Mesodermal cell (in vitro differentiated cells): ENCODE measurements at regions not wholly inside any gene's neighbourhood (a gene's known extent, or its start where the extent isn't known, plus 50 kb on each side); places are given as distances from the start of the nearest gene placed in this dataset.

Experiments used
- H3K27ac ChIP-seq: 2 replicates; pipeline ENCODE4 v1.7.0; 2013; ENCODE audit warnings: mild to moderate bottlenecking, low read depth, low read length, moderate library complexity; ENCODE audit not compliant: severe bottlenecking
- H3K36me3 ChIP-seq: 2 replicates; pipeline ENCODE4 v1.7.1; 2013; ENCODE audit warnings: mild to moderate bottlenecking, low read length, moderate library complexity; ENCODE audit not compliant: control insufficient read depth, insufficient read depth
- H3K4me1 ChIP-seq: one replicate; pipeline ENCODE4 v1.7.1; 2013; ENCODE audit warnings: mild to moderate bottlenecking, low read length; ENCODE audit not compliant: insufficient read depth, control insufficient read depth, poor library complexity, severe bottlenecking
- H3K4me3 ChIP-seq: 2 replicates; pipeline ENCODE4 v1.7.0; 2013; ENCODE audit warnings: low read length, control low read depth, mild to moderate bottlenecking; ENCODE audit not compliant: insufficient read depth, poor library complexity, severe bottlenecking; ENCODE audit errors: extremely low read depth
- H3K9me3 ChIP-seq: 2 replicates; pipeline ENCODE4 v1.7.1; 2013; ENCODE audit warnings: mild to moderate bottlenecking, low read length, moderate library complexity; ENCODE audit not compliant: control insufficient read depth
- WGBS, 2 experiments: methylation state at CpG; one replicate each; pipeline ENCODE4 v1.1.5; 2013; ENCODE audit warnings: missing lambda C conversion rate in 2 of 2; ENCODE audit not compliant: insufficient coverage in 2 of 2; 5-methylcytosine and 5-hydroxymethylcytosine counted together

DNA sequence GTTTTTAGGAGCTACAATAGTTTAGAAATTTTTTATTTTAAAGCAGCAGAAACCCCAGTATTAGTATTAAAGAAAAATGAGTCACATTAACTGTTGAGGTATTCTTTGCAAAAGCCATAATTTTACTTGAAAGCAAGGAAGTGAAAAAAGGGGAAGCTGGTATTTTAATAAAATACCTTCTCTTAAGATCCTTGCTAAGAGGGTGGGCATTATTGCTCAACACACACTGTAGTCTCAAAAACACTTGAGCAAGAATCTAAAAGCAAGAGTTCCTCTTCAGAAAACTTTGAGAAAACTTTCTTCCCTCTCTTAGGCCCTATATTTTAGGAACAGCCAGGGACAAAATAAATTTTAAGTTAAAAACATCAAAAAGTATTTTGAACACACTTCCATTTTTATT lies 259.4 kb upstream of the DIAPH2 start:
- peaks cover 3% of the 10 kb centered on the region for H3K4me1 ChIP-seq
- no peaks in the 10 kb centered on the region for H3K36me3 ChIP-seq
- no peak overlapping the region for H3K27ac ChIP-seq
- no peaks in the 10 kb centered on the region for H3K9me3 ChIP-seq
- H3K4me3 ChIP-seq: no peak overlapping the region

DNA sequence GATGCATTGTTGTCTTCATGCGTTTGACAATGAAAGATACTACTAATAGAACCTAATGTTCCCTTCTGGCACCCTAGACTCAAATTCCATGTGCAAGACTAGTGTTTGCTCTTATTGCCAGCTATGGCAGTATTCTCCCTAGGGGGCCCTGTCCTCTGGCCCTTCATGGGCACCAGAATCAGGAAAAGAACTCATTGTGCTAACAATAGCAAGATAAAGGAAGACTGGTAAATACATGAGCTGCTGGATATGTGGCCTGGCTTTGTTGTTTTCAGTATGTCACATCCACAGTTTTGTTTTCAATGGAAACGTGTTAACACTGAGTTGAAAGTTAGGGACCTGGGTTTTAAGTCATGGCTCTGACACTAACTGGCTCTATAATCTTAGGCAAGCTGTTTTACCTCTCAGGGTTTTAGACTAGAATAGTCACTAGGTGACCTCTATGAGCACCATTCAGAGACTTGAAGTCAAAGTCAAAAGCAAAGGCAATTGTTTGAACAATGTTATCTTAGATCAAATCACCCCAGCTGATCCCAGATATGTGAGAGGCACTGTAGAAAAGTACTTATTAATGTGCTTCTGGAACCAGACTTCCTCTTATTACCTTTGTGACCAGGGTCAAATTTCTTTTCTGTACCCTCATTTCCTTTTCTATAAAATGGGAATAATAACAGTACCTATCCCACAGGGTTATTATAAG lies 253.7 kb upstream of the DIAPH2 start:
- no peaks in the 10 kb centered on the region for H3K36me3 ChIP-seq
- peaks cover 3% of the 10 kb centered on the region for H3K4me1 ChIP-seq
- H3K27ac ChIP-seq: no peak overlapping the region
- 80% methylated on average over 1 of the region's 2 CpGs; no CpG with 5 or more reads in 1 of the 2 experiments for WGBS, 2 experiments
- no peaks in the 10 kb centered on the region for H3K9me3 ChIP-seq
- H3K4me3 ChIP-seq: no peak overlapping the region

DNA sequence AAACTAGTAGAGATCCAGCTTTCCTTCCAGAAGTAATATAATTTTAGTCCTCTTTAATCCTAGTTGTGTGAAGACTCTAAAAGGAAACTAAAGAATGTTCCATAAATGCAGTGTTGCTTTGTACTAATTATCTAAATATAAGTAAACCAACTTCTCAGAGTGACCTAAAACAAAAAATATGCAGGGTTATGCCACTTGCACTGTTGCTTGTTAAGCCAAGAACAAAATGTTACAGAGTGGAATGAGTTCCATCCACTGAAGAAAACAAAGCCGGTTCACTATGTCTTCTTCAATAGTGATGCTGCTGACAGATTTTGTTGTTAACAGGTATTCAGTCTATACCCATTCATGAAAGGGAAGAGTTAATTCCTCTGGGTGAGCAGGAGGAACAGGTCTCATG lies 252.0 kb upstream of the DIAPH2 start:
- no peaks in the 10 kb centered on the region for H3K9me3 ChIP-seq
- WGBS, 2 experiments: no CpG with 5 or more reads among the region's 1 CpG
- no peaks in the 10 kb centered on the region for H3K36me3 ChIP-seq
- peaks cover 3% of the 10 kb centered on the region for H3K4me1 ChIP-seq
- H3K27ac ChIP-seq: no peak overlapping the region
- no peak overlapping the region for H3K4me3 ChIP-seq

DNA sequence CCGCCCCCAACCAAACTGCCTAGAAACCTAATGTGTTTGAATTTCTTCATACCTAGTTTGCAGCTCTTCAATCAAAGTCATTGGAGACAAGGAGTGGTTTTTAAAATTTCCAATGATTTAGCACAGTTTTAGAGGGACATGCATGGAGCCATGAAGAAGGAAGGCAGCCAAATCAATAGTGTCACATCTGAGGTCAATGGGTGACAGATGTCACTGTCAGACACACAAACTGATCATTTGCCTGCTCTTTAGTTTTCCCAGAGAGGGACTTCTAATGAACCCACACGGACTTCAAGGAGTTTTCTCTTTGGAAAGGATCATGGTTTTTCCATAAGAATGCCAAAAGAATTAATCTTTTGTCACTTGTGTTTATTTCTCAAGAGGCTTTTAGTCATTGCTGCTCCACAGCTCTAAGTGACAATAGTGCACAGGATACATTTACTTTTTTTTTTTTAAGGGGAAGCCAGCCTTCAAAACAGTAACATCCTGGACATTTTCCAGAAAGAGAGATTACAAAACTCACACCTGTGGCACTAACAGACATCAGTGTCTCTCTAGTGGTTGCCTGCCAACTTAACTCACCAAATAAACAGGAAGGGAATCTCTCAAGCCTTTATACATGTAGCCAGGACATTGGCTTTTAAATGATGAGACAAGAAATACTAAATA lies 251.1 kb upstream of the DIAPH2 start:
- no peaks in the 10 kb centered on the region for H3K36me3 ChIP-seq
- no peaks in the 10 kb centered on the region for H3K9me3 ChIP-seq
- WGBS, 2 experiments: 20% methylated on average over 1 of the region's 2 CpGs; no CpG with 5 or more reads in 1 of the 2 experiments
- H3K27ac ChIP-seq: no peak overlapping the region
- peaks cover 3% of the 10 kb centered on the region for H3K4me1 ChIP-seq
- no peak overlapping the region for H3K4me3 ChIP-seq

DNA sequence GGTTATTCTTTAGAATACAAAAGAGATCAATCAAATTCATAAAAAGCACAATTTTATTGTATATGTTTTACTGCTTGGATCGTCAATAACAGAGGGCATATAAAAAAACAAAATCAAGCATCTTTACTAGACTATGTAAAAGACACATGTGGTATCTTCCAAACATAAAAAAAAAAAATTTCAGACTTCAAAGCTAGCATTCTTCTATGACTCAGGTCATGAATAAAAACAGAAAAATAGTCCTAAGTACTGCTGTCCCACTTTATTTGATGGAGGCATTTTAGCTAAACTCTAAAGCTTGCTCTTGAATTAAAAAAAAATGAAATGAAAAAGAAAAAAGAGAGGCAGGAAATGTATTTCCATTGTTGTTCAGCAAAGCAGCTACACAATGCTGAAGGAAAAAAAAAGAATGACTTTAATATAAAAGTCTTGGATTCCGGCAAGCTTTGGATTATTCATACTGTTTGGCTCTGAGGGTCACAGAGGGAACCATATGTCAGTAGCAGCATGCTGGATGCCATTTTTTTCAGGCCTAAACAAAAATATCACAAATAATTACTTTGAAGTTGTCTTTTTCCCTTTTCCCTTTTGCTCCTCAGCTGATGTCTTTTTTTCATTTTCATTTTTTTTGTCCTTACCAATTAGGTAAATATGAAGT lies 249.1 kb upstream of the DIAPH2 start:
- no CpG with 5 or more reads among the region's 2 CpGs for WGBS, 2 experiments

DNA sequence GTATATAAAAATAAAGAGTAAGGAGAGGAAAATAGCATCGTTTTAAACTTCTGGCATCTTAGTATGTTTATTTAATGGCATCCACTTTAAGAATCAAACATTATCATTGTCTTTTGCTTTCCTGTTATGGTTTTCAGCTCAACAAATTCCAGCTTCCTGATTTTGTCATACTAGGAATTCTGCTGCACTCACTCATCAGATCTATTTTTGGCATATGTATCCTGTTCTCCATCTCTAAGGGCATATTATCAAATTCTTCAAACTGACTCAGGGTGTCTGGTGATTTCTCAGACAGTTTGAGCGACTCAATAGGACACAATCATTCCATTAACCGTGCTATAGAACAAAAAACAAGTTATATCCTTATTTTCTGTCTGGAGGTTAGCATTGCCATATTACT lies 248.5 kb upstream of the DIAPH2 start:
- Histone ChIP-seq H3K9me3 (no peaks in the 10 kb centered on the region), H3K4me3 (no peak overlapping the region), H3K4me1 (peaks cover 3% of the 10 kb centered on the region), H3K36me3 (no peaks in the 10 kb centered on the region), H3K27ac (peak overlapping the region; percentile 49)
- no CpG with 5 or more reads among the region's 3 CpGs for WGBS, 2 experiments

More for the DNA sequence above, 249.1 kb upstream of the DIAPH2 start:
- Histone ChIP-seq H3K4me3 (no peak overlapping the region), H3K36me3 (no peaks in the 10 kb centered on the region), H3K4me1 (peaks cover 3% of the 10 kb centered on the region), H3K27ac (peak overlapping the region; percentile 49), H3K9me3 (no peaks in the 10 kb centered on the region)

DNA sequence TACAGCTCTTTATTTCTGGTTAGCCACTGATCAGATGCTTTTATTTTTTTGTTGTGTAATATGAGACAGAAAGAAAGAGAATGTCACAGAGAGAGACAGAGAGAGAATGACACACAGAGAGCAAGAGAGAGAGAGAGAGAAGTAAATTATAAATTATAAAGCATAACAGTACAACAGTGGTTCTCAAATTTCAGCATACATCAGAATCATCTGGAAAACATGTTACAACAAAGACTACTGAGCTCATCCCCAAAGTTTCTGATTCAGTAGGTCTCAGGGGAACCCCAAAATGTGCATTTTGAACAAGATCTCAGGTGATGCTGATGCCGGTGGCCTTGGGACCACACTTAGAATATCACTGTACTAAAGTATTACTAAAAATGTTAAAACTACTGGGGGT lies 245.8 kb upstream of the DIAPH2 start:
- H3K27ac ChIP-seq: no peak overlapping the region
- H3K4me3 ChIP-seq: no peak overlapping the region
- no peaks in the 10 kb centered on the region for H3K36me3 ChIP-seq
- no CpG with 5 or more reads among the region's 1 CpG for WGBS, 2 experiments
- no peaks in the 10 kb centered on the region for H3K4me1 ChIP-seq
- no peaks in the 10 kb centered on the region for H3K9me3 ChIP-seq

DNA sequence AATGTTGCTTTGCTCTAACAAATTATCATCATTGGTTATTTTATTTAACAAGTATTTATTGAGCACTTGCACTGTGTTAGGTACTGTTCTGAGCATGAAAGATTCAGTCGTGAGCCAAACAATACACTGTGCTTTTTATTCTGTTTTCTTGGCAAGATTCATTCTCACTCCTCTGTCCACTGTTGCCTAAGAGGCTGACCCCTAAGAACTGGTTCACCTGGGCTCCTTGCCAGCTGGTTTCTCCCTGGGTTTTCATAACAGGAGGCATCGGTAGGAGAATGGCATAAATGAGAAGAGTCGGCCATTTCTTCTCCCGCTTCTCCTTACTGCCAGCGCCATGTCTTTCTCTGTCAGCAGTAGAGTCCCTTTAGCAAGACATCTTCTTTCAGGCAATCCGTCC lies 243.7 kb upstream of the DIAPH2 start:
- Histone ChIP-seq H3K27ac (no peak overlapping the region), H3K4me3 (no peak overlapping the region), H3K9me3 (no peaks in the 10 kb centered on the region), H3K36me3 (no peaks in the 10 kb centered on the region), H3K4me1 (no peaks in the 10 kb centered on the region)
- WGBS, 2 experiments: 80 to 92% methylated on average over 1 to 5 of the region's 6 CpGs

DNA sequence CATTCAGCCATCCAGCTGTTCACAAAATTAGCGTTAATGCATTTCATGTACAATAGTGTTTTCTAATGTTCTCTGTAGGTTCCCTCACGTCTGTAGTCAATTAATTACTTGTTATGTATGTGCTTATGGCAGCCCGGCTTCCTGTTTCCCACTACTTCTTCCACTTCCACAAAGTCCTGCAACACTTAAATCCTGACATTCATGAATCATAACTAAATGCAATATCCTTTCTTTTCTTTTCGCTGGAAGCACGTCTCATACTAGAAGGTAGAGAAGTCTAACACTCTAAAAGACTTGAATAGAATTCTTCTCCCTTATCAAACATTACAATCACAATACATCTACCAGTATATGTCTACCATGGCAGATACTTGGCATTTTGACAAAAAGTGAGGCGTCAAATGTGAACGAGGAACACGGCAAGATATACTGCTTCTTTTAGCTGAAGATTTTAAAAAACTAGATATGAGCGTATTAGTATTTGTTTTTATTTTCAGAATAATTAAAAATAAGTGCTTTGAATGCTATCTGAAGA lies 239.0 kb upstream of the DIAPH2 start:
- Histone ChIP-seq H3K27ac (no peak overlapping the region), H3K36me3 (no peaks in the 10 kb centered on the region), H3K4me1 (no peaks in the 10 kb centered on the region), H3K4me3 (no peak overlapping the region), H3K9me3 (no peaks in the 10 kb centered on the region)
- no CpG with 5 or more reads among the region's 9 CpGs for WGBS, 2 experiments

DNA sequence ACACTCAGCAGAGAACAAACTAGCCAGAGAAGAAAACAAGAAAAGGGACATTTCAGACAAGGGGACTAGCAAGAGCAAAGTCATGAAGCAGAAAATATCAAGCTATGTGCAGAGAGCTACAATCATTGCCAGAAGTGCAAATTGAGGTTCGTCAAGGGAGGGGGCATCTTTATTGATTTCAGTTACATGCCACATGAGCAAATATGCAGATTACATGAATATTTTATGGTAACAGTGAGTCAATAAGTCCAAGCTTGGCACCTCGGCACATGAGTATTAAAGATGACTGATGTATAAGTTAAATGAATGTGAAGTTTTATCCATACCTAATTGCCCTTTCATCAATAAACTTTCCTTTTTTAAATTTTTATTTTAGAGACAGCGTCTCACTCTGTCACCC lies 238.1 kb upstream of the DIAPH2 start:
- Histone ChIP-seq H3K9me3 (no peaks in the 10 kb centered on the region), H3K27ac (no peak overlapping the region), H3K4me1 (no peaks in the 10 kb centered on the region), H3K4me3 (no peak overlapping the region), H3K36me3 (no peaks in the 10 kb centered on the region)
- WGBS, 2 experiments: 86 to 90% methylated on average over 1 of the region's 3 CpGs
